GM23338 (cell line): ENCODE measurements at regions not wholly inside any gene's neighbourhood (a gene's known extent, or its start where the extent isn't known, plus 50 kb on each side); places are given as distances from the start of the nearest gene placed in this dataset.

ENCODE experiments used
- CREB1 ChIP-seq: fragments of 250-450 bp; sonication (Bioruptor Pico); IDR thresholded peaks from 2 replicates; pipeline ENCODE4 v1.5.0; 2020; ENCODE audit warnings: low read depth, mild to moderate bottlenecking, moderate library complexity
- ETS1 ChIP-seq: IDR thresholded peaks from 2 replicates; pipeline ENCODE4 v1.6.1; 2016; ENCODE audit warnings: antibody characterized with exemption
- EZH2 ChIP-seq: fragments of 200-600 bp; sonication (generic); IDR thresholded peaks from one replicate; pipeline ENCODE4 v1.8.0; 2017; ENCODE audit warnings: antibody characterized with exemption, mild to moderate bottlenecking, low read depth; ENCODE audit not compliant: unreplicated experiment
- EZH2phosphoT487 ChIP-seq: fragments of 200-600 bp; sonication (generic); IDR thresholded peaks from one replicate; pipeline ENCODE4 v1.8.1; 2018; ENCODE audit warnings: antibody characterized with exemption; ENCODE audit not compliant: unreplicated experiment
- JUNB ChIP-seq: IDR thresholded peaks from one replicate; pipeline ENCODE4 v1.6.1; 2016; ENCODE audit warnings: antibody characterized with exemption; ENCODE audit not compliant: unreplicated experiment
- POLR2AphosphoS5 ChIP-seq: IDR thresholded peaks from 2 replicates; pipeline ENCODE4 v1.6.1; 2016; ENCODE audit warnings: antibody characterized with exemption, low read depth
- STAT1 ChIP-seq: IDR thresholded peaks from one replicate; pipeline ENCODE4 v1.6.1; 2016; ENCODE audit warnings: antibody characterized with exemption; ENCODE audit not compliant: unreplicated experiment
- ZNF331 ChIP-seq: fragments of 250-450 bp; sonication (Bioruptor Pico); IDR thresholded peaks from 2 replicates; pipeline ENCODE4 v1.5.0; 2020; ENCODE audit warnings: low read depth, mild to moderate bottlenecking, moderate library complexity
- TF ChIP-seq, protein P1 (sequence below): IDR thresholded peaks from one replicate; pipeline ENCODE4 v1.6.1; 2018; ENCODE audit warnings: antibody characterized with exemption; ENCODE audit not compliant: unreplicated experiment
- TF ChIP-seq, protein P2 (sequence below), 2 experiments: fragments of 200-600 bp in 1 of 2; sonication (generic) in 1 of 2; conservative IDR thresholded peaks; 2 replicates each; pipeline versions ENCODE4 v1.5.1 to v1.6.1; 2016 to 2017; ENCODE audit warnings: antibody characterized with exemption in 2 of 2, low read depth in 2 of 2, mild to moderate bottlenecking in 2 of 2, moderate library complexity in 1 of 2

DNA sequence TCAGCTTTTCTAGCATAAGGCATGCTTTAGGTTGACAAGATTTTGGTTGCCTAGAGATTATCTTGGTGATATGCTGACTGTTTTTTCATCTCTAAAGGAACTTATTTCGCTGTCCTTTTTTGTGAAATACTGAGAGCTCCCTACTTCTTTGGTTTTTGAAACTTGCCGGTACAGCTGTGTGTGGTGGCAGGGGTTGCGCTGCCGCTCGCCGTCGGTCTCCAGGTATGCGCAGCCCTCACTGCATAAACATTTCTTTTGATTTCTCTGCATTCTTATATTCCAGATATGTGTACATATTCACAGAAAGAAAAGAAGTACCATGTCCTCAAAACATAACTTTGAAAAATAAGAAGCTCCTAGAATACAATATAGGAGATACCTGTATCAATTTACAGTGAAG is 106.4 kb upstream of the SYNDIG1 start:
- TF ChIP-seq EZH2 (no peak), JUNB (no peak), EZH2phosphoT487 (no peak), POLR2AphosphoS5 (no peak), CREB1 (CRISPR knock-in tag) (no peak), STAT1 (no peak), ETS1 (no peak), ZNF331 (CRISPR knock-in tag) (no peak)
- TF ChIP-seq, protein P1, sequence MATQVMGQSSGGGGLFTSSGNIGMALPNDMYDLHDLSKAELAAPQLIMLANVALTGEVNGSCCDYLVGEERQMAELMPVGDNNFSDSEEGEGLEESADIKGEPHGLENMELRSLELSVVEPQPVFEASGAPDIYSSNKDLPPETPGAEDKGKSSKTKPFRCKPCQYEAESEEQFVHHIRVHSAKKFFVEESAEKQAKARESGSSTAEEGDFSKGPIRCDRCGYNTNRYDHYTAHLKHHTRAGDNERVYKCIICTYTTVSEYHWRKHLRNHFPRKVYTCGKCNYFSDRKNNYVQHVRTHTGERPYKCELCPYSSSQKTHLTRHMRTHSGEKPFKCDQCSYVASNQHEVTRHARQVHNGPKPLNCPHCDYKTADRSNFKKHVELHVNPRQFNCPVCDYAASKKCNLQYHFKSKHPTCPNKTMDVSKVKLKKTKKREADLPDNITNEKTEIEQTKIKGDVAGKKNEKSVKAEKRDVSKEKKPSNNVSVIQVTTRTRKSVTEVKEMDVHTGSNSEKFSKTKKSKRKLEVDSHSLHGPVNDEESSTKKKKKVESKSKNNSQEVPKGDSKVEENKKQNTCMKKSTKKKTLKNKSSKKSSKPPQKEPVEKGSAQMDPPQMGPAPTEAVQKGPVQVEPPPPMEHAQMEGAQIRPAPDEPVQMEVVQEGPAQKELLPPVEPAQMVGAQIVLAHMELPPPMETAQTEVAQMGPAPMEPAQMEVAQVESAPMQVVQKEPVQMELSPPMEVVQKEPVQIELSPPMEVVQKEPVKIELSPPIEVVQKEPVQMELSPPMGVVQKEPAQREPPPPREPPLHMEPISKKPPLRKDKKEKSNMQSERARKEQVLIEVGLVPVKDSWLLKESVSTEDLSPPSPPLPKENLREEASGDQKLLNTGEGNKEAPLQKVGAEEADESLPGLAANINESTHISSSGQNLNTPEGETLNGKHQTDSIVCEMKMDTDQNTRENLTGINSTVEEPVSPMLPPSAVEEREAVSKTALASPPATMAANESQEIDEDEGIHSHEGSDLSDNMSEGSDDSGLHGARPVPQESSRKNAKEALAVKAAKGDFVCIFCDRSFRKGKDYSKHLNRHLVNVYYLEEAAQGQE: no peak
- TF ChIP-seq, protein P2, sequence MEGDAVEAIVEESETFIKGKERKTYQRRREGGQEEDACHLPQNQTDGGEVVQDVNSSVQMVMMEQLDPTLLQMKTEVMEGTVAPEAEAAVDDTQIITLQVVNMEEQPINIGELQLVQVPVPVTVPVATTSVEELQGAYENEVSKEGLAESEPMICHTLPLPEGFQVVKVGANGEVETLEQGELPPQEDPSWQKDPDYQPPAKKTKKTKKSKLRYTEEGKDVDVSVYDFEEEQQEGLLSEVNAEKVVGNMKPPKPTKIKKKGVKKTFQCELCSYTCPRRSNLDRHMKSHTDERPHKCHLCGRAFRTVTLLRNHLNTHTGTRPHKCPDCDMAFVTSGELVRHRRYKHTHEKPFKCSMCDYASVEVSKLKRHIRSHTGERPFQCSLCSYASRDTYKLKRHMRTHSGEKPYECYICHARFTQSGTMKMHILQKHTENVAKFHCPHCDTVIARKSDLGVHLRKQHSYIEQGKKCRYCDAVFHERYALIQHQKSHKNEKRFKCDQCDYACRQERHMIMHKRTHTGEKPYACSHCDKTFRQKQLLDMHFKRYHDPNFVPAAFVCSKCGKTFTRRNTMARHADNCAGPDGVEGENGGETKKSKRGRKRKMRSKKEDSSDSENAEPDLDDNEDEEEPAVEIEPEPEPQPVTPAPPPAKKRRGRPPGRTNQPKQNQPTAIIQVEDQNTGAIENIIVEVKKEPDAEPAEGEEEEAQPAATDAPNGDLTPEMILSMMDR (conservative IDR thresholded peaks at IDR 0.05; ENCODE audit: low read depth in 2 of 2): no peak
